Mucosa of gallbladder (tissue), 1 donor: ENCODE measurements at regions not wholly inside any gene's neighbourhood (a gene's known extent, or its start where the extent isn't known, plus 50 kb on each side); places are given as distances from the start of the nearest gene placed in this dataset.
"Not testable (repeated sequence)": the region's sequence is repeated elsewhere in the genome, so short reads cannot be mapped to it uniquely, and the experiment has no call there.

ENCODE experiments used
- DNase-seq: peaks from one replicate; pipeline ENCODE4 v3.0.0-alpha.2; 2020; ENCODE audit warnings: low spot score
- donor health status: DM: no; HTN: no; CAD: no.

GRCh38 chr15:70602834-70603560 lies 160.4 kb downstream of the UACA start:
- no peak for DNase-seq

GRCh38 chr15:70602281-70602680 lies 161.1 kb downstream of the UACA start:
- no peak for DNase-seq

GRCh38 chr15:70597945-70598344 lies 165.4 kb downstream of the UACA start:
- no peak for DNase-seq

- DNase-seq: peak; percentile 30
These were observed 166.2 kb downstream of the UACA start for GRCh38 chr15:70597056-70597603.

- DNase-seq: peak; percentile 38
These were observed 166.9 kb downstream of the UACA start for GRCh38 chr15:70596354-70597055.

- DNase-seq: no peak
These were observed 169.6 kb downstream of the UACA start for GRCh38 chr15:70593795-70594194.

- DNase-seq: no peak
These were observed 173.6 kb downstream of the UACA start for GRCh38 chr15:70589728-70590127.

- no peak for DNase-seq
These were observed 174.1 kb downstream of the UACA start for GRCh38 chr15:70589221-70589620.

GRCh38 chr15:70588613-70589012 lies 174.7 kb downstream of the UACA start:
- no peak for DNase-seq

- DNase-seq: no peak
These were observed 175.3 kb downstream of the UACA start for GRCh38 chr15:70587896-70588567.

GRCh38 chr15:70587012-70587634 lies 176.2 kb downstream of the UACA start:
- DNase-seq: not testable (repeated sequence)

- DNase-seq: no peak
These were observed 177.1 kb downstream of the UACA start for GRCh38 chr15:70586241-70586640.

- no peak for DNase-seq
These were observed 177.7 kb downstream of the UACA start for GRCh38 chr15:70585707-70586034.

GRCh38 chr15:70584838-70585706 lies 178.3 kb downstream of the UACA start:
- DNase-seq: no peak

GRCh38 chr15:70584441-70584837 lies 178.9 kb downstream of the UACA start:
- DNase-seq: no peak

GRCh38 chr15:70583006-70583405 lies 180.4 kb downstream of the UACA start:
- DNase-seq: no peak

GRCh38 chr15:70582143-70582945 lies 181.0 kb downstream of the UACA start:
- no peak for DNase-seq

- no peak for DNase-seq
These were observed 182.4 kb downstream of the UACA start for GRCh38 chr15:70580958-70581357.

- no peak for DNase-seq
These were observed 183.1 kb downstream of the UACA start for GRCh38 chr15:70580286-70580685.

- no peak for DNase-seq
These were observed 183.6 kb downstream of the UACA start for GRCh38 chr15:70579766-70580165.
